ENCODE measurements at regions not wholly inside any gene's neighbourhood (a gene's known extent, or its start where the extent isn't known, plus 50 kb on each side); places are given as distances from the start of the nearest gene placed in this dataset.

DNA sequence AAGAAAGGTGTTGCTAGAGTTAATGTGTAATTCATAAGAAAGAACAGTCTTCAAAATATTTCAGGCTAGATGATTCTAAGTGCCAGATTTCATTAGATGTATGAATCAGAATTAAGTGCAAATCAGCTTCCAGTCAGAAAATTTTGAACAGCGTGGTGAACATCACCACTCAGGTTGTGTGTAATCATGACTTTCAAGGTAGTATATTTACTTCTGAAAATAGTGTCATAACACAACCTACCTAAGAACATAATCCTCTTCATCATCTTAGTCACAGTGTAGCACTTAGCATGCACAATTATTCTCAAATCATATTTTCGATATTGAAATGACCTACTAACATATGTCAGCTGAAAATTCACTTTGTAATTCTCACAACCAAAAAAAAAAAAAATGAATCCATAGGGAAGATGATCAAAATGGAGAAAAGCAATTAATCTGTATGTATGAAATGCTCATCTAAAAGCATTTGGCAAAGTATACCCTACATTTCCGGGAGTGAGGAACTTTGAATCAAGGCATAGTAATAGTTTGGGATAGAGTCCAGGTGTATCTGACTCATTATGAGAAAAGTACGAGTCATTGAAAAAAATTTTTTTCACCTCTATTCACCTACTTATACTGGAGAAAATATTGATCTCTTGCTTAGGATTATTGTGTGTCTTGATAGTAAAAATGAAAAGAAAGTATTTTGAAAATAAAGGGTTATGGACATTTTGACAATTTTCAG is 221.8 kb upstream of the CHRM3 start:
- TF ChIP-seq, protein P1, sequence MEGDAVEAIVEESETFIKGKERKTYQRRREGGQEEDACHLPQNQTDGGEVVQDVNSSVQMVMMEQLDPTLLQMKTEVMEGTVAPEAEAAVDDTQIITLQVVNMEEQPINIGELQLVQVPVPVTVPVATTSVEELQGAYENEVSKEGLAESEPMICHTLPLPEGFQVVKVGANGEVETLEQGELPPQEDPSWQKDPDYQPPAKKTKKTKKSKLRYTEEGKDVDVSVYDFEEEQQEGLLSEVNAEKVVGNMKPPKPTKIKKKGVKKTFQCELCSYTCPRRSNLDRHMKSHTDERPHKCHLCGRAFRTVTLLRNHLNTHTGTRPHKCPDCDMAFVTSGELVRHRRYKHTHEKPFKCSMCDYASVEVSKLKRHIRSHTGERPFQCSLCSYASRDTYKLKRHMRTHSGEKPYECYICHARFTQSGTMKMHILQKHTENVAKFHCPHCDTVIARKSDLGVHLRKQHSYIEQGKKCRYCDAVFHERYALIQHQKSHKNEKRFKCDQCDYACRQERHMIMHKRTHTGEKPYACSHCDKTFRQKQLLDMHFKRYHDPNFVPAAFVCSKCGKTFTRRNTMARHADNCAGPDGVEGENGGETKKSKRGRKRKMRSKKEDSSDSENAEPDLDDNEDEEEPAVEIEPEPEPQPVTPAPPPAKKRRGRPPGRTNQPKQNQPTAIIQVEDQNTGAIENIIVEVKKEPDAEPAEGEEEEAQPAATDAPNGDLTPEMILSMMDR (conservative IDR thresholded peaks at IDR 0.05; ENCODE audit: low read length), result no peak
- TF ChIP-seq EZH2phosphoT487 (IDR thresholded peaks at IDR 0.05; ENCODE audit: borderline replicate concordance), result no peak
